Fibroblast of mammary gland (primary cell): ENCODE measurements at regions not wholly inside any gene's neighbourhood (a gene's known extent, or its start where the extent isn't known, plus 50 kb on each side); places are given as distances from the start of the nearest gene placed in this dataset.

ENCODE experiments used
- DNase-seq: peaks from one replicate; pipeline ENCODE4 v3.0.0-alpha.2; 2010; ENCODE audit warnings: low read depth
- H3K4me3 ChIP-seq: 2 replicates; pipeline ENCODE4 v1.5.1; 2011; ENCODE audit warnings: low read depth, mild to moderate bottlenecking, low read length, moderate library complexity; ENCODE audit not compliant: control insufficient read depth
- TF ChIP-seq, protein P1 (sequence below): conservative IDR thresholded peaks from 2 replicates; pipeline ENCODE4 v1.5.1; 2011; ENCODE audit warnings: low read depth, low read length, inconsistent platforms; ENCODE audit not compliant: control insufficient read depth, insufficient read depth

DNA sequence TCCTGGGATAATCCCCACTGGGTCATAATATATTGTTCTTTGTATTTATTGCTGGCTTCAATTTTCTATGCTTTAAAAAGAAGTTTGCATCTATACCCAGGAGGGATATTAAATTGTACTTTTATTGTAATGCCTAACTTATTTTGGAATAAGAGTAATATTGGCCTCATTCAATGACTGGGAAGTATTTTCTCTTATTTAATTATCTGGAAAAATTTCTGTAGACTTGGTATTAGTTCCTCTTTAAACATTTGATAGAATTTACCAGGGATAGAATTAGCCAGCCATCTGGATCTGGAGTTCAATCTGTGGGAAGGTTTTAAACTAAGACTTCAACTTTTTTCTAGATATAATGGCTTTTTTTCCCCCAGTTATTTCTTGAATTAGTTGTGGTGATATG lies 115.2 kb upstream of the ZNF32 start:
- TF ChIP-seq, protein P1, sequence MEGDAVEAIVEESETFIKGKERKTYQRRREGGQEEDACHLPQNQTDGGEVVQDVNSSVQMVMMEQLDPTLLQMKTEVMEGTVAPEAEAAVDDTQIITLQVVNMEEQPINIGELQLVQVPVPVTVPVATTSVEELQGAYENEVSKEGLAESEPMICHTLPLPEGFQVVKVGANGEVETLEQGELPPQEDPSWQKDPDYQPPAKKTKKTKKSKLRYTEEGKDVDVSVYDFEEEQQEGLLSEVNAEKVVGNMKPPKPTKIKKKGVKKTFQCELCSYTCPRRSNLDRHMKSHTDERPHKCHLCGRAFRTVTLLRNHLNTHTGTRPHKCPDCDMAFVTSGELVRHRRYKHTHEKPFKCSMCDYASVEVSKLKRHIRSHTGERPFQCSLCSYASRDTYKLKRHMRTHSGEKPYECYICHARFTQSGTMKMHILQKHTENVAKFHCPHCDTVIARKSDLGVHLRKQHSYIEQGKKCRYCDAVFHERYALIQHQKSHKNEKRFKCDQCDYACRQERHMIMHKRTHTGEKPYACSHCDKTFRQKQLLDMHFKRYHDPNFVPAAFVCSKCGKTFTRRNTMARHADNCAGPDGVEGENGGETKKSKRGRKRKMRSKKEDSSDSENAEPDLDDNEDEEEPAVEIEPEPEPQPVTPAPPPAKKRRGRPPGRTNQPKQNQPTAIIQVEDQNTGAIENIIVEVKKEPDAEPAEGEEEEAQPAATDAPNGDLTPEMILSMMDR, result no peak
- no peak for DNase-seq
- no peak overlapping the region for H3K4me3 ChIP-seq

DNA sequence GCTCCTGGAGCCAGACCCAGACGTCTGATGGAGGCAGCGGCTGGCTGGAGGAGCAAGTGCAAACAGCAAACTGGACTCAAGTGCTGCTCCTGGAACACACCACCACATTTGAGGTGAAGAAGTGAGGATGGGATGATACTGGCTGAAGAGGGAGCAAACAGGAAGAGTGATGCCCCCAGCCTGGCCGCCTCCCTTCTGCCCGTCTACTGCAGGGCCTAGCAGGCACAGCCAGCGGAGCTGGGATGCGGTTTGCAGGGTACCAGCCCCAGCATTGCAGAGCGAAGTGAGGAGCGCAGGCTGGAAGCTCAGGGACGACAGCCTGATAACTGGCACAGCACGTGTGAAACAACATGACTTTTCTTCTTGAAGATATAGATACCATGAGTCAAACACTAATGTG lies 111.8 kb upstream of the ZNF32 start:
- no peak for DNase-seq
- TF ChIP-seq, protein P1, result no peak
- no peak overlapping the region for H3K4me3 ChIP-seq

DNA sequence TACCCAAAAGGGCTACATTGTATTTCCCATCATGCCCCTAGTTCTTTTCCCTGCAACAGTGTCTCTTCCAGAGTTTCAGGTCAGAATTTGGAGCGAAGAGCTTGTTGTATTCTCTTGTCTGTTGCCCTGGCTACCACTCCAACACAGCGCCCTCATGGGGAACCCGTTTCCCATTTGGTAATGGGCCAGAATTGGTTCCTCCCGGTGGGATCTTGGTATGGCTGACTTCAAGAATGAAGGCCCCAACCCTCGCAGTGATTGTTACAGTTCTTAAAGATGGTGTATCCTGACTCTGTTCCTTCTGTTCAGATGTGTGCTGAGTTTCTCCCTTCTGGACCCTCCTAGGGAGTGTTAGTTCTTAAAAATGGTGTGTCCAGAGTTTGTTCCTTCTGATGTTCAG lies 110.5 kb upstream of the ZNF32 start:
- TF ChIP-seq, protein P1, result no peak
- H3K4me3 ChIP-seq, result no peak overlapping the region
- DNase-seq, result no peak

DNA sequence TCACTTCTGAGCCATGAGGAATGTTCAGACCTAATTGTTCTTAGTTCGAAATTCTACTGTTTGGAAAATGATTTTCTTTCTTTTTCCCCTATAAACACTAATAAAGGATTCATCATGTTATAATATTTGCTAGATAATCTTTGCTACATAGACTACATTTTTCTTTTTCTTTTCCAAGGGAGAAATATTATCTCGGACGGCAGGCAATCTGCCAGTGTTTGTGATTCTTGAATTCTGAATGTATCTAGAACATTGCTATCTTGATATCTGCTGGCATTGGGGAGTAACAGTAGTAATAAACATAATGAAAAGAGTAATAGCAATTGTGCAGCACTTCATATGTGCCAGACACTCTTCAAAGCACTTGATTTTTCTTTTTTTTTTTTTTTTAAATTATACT lies 107.7 kb upstream of the ZNF32 start:
- TF ChIP-seq, protein P1, result no peak
- no peak overlapping the region for H3K4me3 ChIP-seq
- no peak for DNase-seq

DNA sequence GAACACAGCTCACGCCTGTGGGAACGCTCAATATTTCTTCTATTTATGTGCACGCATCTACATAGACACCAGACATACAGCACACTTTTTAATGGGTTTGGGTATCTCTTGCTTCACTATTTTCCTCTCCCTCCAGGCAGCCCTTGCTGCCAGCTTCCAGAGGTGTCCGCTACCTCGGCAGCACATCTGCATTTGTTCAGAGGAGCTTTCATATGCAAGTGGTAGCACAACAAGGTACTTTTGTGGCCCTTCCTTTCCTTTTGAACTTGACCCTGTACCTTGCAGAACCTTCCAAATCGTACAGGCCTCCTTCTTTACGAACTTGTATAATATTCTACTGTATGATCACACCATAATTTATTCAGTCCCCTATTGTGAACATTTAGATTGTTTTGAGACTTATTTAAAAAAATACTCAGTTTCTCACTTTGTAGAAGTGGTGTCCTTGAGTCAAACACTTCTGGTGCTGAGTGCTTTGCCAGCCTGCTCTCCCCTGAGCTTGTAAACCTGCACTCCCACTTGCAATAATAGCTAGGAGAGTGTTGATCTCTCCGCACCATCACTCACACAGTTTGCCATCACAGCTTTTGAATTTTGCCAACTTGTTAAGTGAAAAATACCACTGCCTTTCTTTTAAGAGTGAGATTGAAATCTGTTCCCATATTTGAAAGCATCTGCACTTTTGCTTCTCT lies 106.0 kb upstream of the ZNF32 start:
- DNase-seq, result no peak
- TF ChIP-seq, protein P1, result no peak
- no peak overlapping the region for H3K4me3 ChIP-seq

DNA sequence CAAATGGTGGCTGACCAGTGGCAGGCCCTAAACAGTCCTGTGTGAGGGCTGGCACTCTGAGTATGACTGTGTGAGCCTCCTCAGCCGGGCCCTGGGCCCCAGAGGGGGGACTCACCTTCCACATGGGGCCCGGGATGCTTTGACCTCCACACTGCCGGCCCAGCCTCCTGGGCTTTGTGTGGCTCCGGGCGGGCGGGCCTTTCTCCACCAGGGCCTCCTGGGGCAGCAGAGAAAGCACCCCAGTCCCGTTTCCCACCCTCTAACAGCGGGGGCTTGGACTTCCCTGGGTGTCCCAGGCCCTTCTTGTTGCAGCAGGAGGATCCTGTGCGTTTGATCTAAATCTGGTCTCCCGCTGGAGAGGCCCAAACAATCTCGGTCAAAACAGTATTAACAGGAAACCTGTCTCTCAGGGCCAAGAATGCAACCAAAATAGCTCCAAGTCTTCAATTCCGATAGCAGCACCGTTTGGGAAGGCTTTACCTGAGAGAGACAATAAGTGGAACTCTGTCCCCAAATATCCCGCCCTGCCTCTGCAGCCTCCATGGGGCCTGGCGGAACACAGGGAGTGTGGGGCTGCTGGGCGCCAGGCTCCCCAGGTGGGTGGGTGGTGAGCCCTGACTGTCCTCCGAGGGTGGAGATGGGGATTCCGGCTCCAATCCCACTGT lies 104.8 kb upstream of the ZNF32 start:
- TF ChIP-seq, protein P1, result no peak
- H3K4me3 ChIP-seq, result no peak overlapping the region
- no peak for DNase-seq
